ENCODE measurements at regions not wholly inside any gene's neighbourhood (a gene's known extent, or its start where the extent isn't known, plus 50 kb on each side); places are given as distances from the start of the nearest gene placed in this dataset.

- peaks cover 1% of the 10 kb centered on the region for H3K4me1 Mint-ChIP-seq
- no peak overlapping the region for H3K27ac Mint-ChIP-seq
These were observed 768.6 kb upstream of the C9orf72 start for GRCh38 chr9:28341913-28342312.

GRCh38 chr9:28342815-28343338, 769.6 kb upstream of the C9orf72 start:
- 98 to 100% methylated on average over 1 to 2 of the region's 2 CpGs for WGBS, 2 experiments (ENCODE audit: insufficient coverage in 1 of 2, insufficient read length in 1 of 2)
- TF ChIP-seq CTCF (conservative IDR thresholded peaks at IDR 0.05) = no peak
- Histone ChIP-seq H3K4me1 (ENCODE audit: control insufficient read depth, insufficient read depth, low read length) (no peaks in the 10 kb centered on the region), H3K36me3 (ENCODE audit: control insufficient read depth, insufficient read depth, low read length) (no peaks in the 10 kb centered on the region), H3K4me3 (ENCODE audit: low read length) (no peak overlapping the region), H3K27me3 (ENCODE audit: control insufficient read depth, insufficient read depth, low read length, poor library complexity, severe bottlenecking) (no peaks in the 10 kb centered on the region), H3K9ac (ENCODE audit: extremely low read depth, low read length, poor library complexity, severe bottlenecking) (no peak overlapping the region), H3K9me3 (ENCODE audit: control insufficient read depth, low read length) (peaks cover 1% of the 10 kb centered on the region), H3K27ac (ENCODE audit: low read depth, low read length) (no peak overlapping the region)
- Mint-ChIP-seq H3K36me3 (ENCODE audit: low read depth) (peaks cover 3% of the 10 kb centered on the region), H3K4me3 (no peak overlapping the region), H3K4me1 (peaks cover 1% of the 10 kb centered on the region), H3K27me3 (ENCODE audit: insufficient read depth) (no peaks in the 10 kb centered on the region), H3K27ac (no peak overlapping the region), H3K9me3 (peaks cover 13% of the 10 kb centered on the region)
- DNase-seq = no peak

More at GRCh38 chr9:28341913-28342312, 768.6 kb upstream of the C9orf72 start:
- Histone ChIP-seq H3K27me3 (ENCODE audit: control insufficient read depth, insufficient read depth, low read length, poor library complexity, severe bottlenecking) (no peaks in the 10 kb centered on the region), H3K9ac (ENCODE audit: extremely low read depth, low read length, poor library complexity, severe bottlenecking) (no peak overlapping the region), H3K27ac (ENCODE audit: low read depth, low read length) (no peak overlapping the region), H3K9me3 (ENCODE audit: control insufficient read depth, low read length) (peaks cover 7% of the 10 kb centered on the region), H3K4me3 (ENCODE audit: low read length) (no peak overlapping the region), H3K4me1 (ENCODE audit: control insufficient read depth, insufficient read depth, low read length) (no peaks in the 10 kb centered on the region), H3K36me3 (ENCODE audit: control insufficient read depth, insufficient read depth, low read length) (no peaks in the 10 kb centered on the region)
- no peak overlapping the region for H3K4me3 Mint-ChIP-seq
- H3K9me3 Mint-ChIP-seq = peaks cover 16% of the 10 kb centered on the region
- no peaks in the 10 kb centered on the region for H3K27me3 Mint-ChIP-seq (ENCODE audit: insufficient read depth)
- TF ChIP-seq CTCF (conservative IDR thresholded peaks at IDR 0.05) = no peak
- DNase-seq = no peak
- 89 to 94% methylated on average over 3 to 4 of the region's 4 CpGs for WGBS, 2 experiments (ENCODE audit: insufficient coverage in 1 of 2, insufficient read length in 1 of 2)
- peaks cover 3% of the 10 kb centered on the region for H3K36me3 Mint-ChIP-seq (ENCODE audit: low read depth)

GRCh38 chr9:28363151-28363562, 789.9 kb upstream of the C9orf72 start:
- H3K27ac ChIP-seq (ENCODE audit: low read depth, low read length) = no peak overlapping the region
- H3K36me3 ChIP-seq (ENCODE audit: control insufficient read depth, insufficient read depth, low read length) = no peaks in the 10 kb centered on the region
- no peaks in the 10 kb centered on the region for H3K36me3 Mint-ChIP-seq (ENCODE audit: low read depth)
- no peak for TF ChIP-seq CTCF (conservative IDR thresholded peaks at IDR 0.05)
- 96 to 98% methylated on average over 2 of the region's 2 CpGs for WGBS, 2 experiments (ENCODE audit: insufficient coverage in 1 of 2, insufficient read length in 1 of 2)
- H3K27ac Mint-ChIP-seq = no peak overlapping the region
- no peaks in the 10 kb centered on the region for H3K9me3 ChIP-seq (ENCODE audit: control insufficient read depth, low read length)
- DNase-seq = no peak
- no peaks in the 10 kb centered on the region for H3K9me3 Mint-ChIP-seq
- H3K4me1 ChIP-seq (ENCODE audit: control insufficient read depth, insufficient read depth, low read length) = no peaks in the 10 kb centered on the region
- H3K27me3 ChIP-seq (ENCODE audit: control insufficient read depth, insufficient read depth, low read length, poor library complexity, severe bottlenecking) = no peaks in the 10 kb centered on the region
- H3K4me1 Mint-ChIP-seq = peaks cover 9% of the 10 kb centered on the region
- no peak overlapping the region for H3K4me3 ChIP-seq (ENCODE audit: low read length)
- no peak overlapping the region for H3K9ac ChIP-seq (ENCODE audit: extremely low read depth, low read length, poor library complexity, severe bottlenecking)
- H3K27me3 Mint-ChIP-seq (ENCODE audit: insufficient read depth) = no peaks in the 10 kb centered on the region
- no peak overlapping the region for H3K4me3 Mint-ChIP-seq
